Uterus (tissue), 3 donors: ENCODE measurements at regions not wholly inside any gene's neighbourhood (a gene's known extent, or its start where the extent isn't known, plus 50 kb on each side); places are given as distances from the start of the nearest gene placed in this dataset.

Experiments used
- DNase-seq, 2 donors: peaks; one replicate each; pipeline ENCODE4 v3.0.0-alpha.2; 2019 to 2020
- H3K27ac ChIP-seq, 2 donors: fragments of 200-600 bp; sonication (generic); 1 replicate in 1 of 2; 2 replicates in 1 of 2; pipeline ENCODE4 v1.5.1; 2016 to 2018
- H3K27me3 ChIP-seq, 2 donors: fragments of 200-600 bp; sonication (generic); one replicate each; pipeline ENCODE4 v1.5.1; 2018 to 2019; ENCODE audit warnings: control low read depth in 1 of 2
- H3K36me3 ChIP-seq, 2 donors: fragments of 200-600 bp; sonication (generic); one replicate each; pipeline ENCODE4 v1.5.1; 2019; ENCODE audit warnings: control low read depth in 1 of 2
- H3K4me1 ChIP-seq, 2 donors: fragments of 200-600 bp; sonication (generic); one replicate each; pipeline ENCODE4 v1.5.1; 2018 to 2019; ENCODE audit warnings: control low read depth in 1 of 2
- H3K4me3 ChIP-seq, 2 donors: fragments of 200-600 bp; sonication (generic); 1 replicate in 1 of 2; 2 replicates in 1 of 2; pipeline ENCODE4 v1.5.1; 2018 to 2019; ENCODE audit warnings: mild to moderate bottlenecking in 1 of 2
- H3K9me3 ChIP-seq, 2 donors: fragments of 200-600 bp; sonication (generic); one replicate each; pipeline ENCODE4 v1.5.1; 2019; ENCODE audit warnings: control low read depth in 1 of 2
- CTCF ChIP-seq, 4 experiments: fragments of 200-600 bp in 2 of 4; fragments of 450-650 bp in 2 of 4; sonication (generic) in 2 of 4; IDR thresholded peaks; one replicate each; pipeline ENCODE4 v1.5.1; 2016 to 2019; ENCODE audit warnings: antibody characterized with exemption in 4 of 4, mild to moderate bottlenecking in 2 of 4, moderate library complexity in 1 of 4
- POLR2A ChIP-seq, 2 donors: fragments of 450-650 bp; IDR thresholded peaks; one replicate each; pipeline ENCODE4 v1.6.1; 2016; ENCODE audit warnings: antibody characterized with exemption in 2 of 2, mild to moderate bottlenecking in 1 of 2, moderate library complexity in 1 of 2
- intact Hi-C: fragments of 100-400 bp; cut with DNase I; formaldehyde crosslinking; loops from one replicate; pipeline ENCODE4 v1.15.1; 2023; ENCODE audit warnings: low total_unique reads
- donor health status: DM: yes; HTN: yes; CAD: no.

GRCh38 chr6:101208152-101208551, 185.4 kb upstream of the GRIK2 start:
- DNase-seq, result no peak
- H3K4me1 ChIP-seq, result no peaks in the 10 kb centered on the region
- H3K27ac ChIP-seq, result no peak overlapping the region
- intact Hi-C loops, result no loop called here
- H3K9me3 ChIP-seq, result no peaks in the 10 kb centered on the region
- no peak overlapping the region for H3K4me3 ChIP-seq
- H3K27me3 ChIP-seq, result no peaks in the 10 kb centered on the region
- no peak for TF ChIP-seq POLR2A (IDR thresholded peaks at IDR 0.05)
- TF ChIP-seq CTCF (IDR thresholded peaks at IDR 0.05), result no peak
- no peaks in the 10 kb centered on the region for H3K36me3 ChIP-seq

- no peak for DNase-seq
- no peaks in the 10 kb centered on the region for H3K4me1 ChIP-seq
- no peak overlapping the region for H3K4me3 ChIP-seq
- no peak for TF ChIP-seq CTCF (IDR thresholded peaks at IDR 0.05)
- TF ChIP-seq POLR2A (IDR thresholded peaks at IDR 0.05), result no peak
- no peak overlapping the region for H3K27ac ChIP-seq
- H3K36me3 ChIP-seq, result no peaks in the 10 kb centered on the region
- H3K27me3 ChIP-seq, result no peaks in the 10 kb centered on the region
- H3K9me3 ChIP-seq, result no peaks in the 10 kb centered on the region
- intact Hi-C loops, result no loop called here
Observed at GRCh38 chr6:101212640-101213039, 180.9 kb upstream of the GRIK2 start.

GRCh38 chr6:101222007-101222406, 171.5 kb upstream of the GRIK2 start:
- intact Hi-C loops, result no loop called here
- Histone ChIP-seq H3K27me3 (no peaks in the 10 kb centered on the region), H3K4me3 (no peak overlapping the region), H3K36me3 (no peaks in the 10 kb centered on the region), H3K27ac (no peak overlapping the region), H3K4me1 (no peaks in the 10 kb centered on the region), H3K9me3 (no peaks in the 10 kb centered on the region)
- DNase-seq, result no peak
- TF ChIP-seq POLR2A (IDR thresholded peaks at IDR 0.05), result no peak
- no peak for TF ChIP-seq CTCF (IDR thresholded peaks at IDR 0.05)

GRCh38 chr6:101224751-101225150, 168.8 kb upstream of the GRIK2 start:
- no peak for DNase-seq
- intact Hi-C loops, result no loop called here
- no peaks in the 10 kb centered on the region for H3K27me3 ChIP-seq
- H3K27ac ChIP-seq, result no peak overlapping the region
- H3K4me3 ChIP-seq, result no peak overlapping the region
- H3K9me3 ChIP-seq, result no peaks in the 10 kb centered on the region
- TF ChIP-seq CTCF (IDR thresholded peaks at IDR 0.05) (no peak), POLR2A (IDR thresholded peaks at IDR 0.05) (no peak)
- H3K4me1 ChIP-seq, result no peaks in the 10 kb centered on the region
- H3K36me3 ChIP-seq, result no peaks in the 10 kb centered on the region

- Histone ChIP-seq H3K27me3 (no peaks in the 10 kb centered on the region), H3K36me3 (no peaks in the 10 kb centered on the region), H3K9me3 (no peaks in the 10 kb centered on the region), H3K27ac (no peak overlapping the region), H3K4me3 (no peak overlapping the region), H3K4me1 (no peaks in the 10 kb centered on the region)
- TF ChIP-seq CTCF (IDR thresholded peaks at IDR 0.05), result no peak
- no peak for TF ChIP-seq POLR2A (IDR thresholded peaks at IDR 0.05)
- intact Hi-C loops, result no loop called here
- no peak for DNase-seq
Observed at GRCh38 chr6:101226677-101227135, 166.8 kb upstream of the GRIK2 start.
